ENCODE measurements at regions not wholly inside any gene's neighbourhood (a gene's known extent, or its start where the extent isn't known, plus 50 kb on each side); places are given as distances from the start of the nearest gene placed in this dataset.
A peak's percentile ranks its signal among the peaks of the same experiment; 100 is the strongest.

GRCh38 chr12:91367234-91367849 is 184.7 kb upstream of the DCN start:
- ATAC-seq, result no peak
- no peaks in the 10 kb centered on the region for H3K27me3 ChIP-seq
- H3K4me3 ChIP-seq, result no peak overlapping the region
- WGBS, 4 donors, result 68 to 79% (median 71%) methylated on average over 2 of the region's 2 CpGs
- H3K4me1 ChIP-seq, result peaks cover 0 to 4% (median 0%) of the 10 kb centered on the region in 12 donors
- no peak overlapping the region for H3K27ac ChIP-seq
- no peaks in the 10 kb centered on the region for H3K9me3 ChIP-seq
- TF ChIP-seq POLR2A (IDR thresholded peaks at IDR 0.05) (no peak), CTCF (IDR thresholded peaks at IDR 0.05) (peak in 6 of 12 donors; percentile 23 to 50 (median 38))
- no peaks in the 10 kb centered on the region for H3K36me3 ChIP-seq
- DNase-seq, result no peak
- intact Hi-C loops (cut with DNase I), result loop anchor here in 1 of 10 donors (10.0 kb wide), 1 partner anchor 1277 kb away; no protein-coding TSS in a partner anchor

- H3K4me3 ChIP-seq, result no peak overlapping the region
- H3K27ac ChIP-seq, result no peak overlapping the region
- no peak for DNase-seq
- 78 to 82% (median 80%) methylated on average over 5 of the region's 5 CpGs for WGBS, 4 donors
- intact Hi-C loops (cut with DNase I), result loop anchor here in 8 of 10 donors (5.0 to 10.0 kb wide), 4 partner anchors 1243 to 1288 kb away; no protein-coding TSS in a partner anchor
- no peaks in the 10 kb centered on the region for H3K27me3 ChIP-seq
- peaks cover 0 to 9% (median 0%) of the 10 kb centered on the region in 12 donors for H3K4me1 ChIP-seq
- TF ChIP-seq CTCF (IDR thresholded peaks at IDR 0.05), result no peak
- TF ChIP-seq POLR2A (IDR thresholded peaks at IDR 0.05), result no peak
- H3K9me3 ChIP-seq, result no peaks in the 10 kb centered on the region
- ATAC-seq, result no peak
- H3K36me3 ChIP-seq, result no peaks in the 10 kb centered on the region
Measured at GRCh38 chr12:91364471-91365184, 182.0 kb upstream of the DCN start.

GRCh38 chr12:91361864-91362263 is 179.2 kb upstream of the DCN start:
- DNase-seq (no peak), ATAC-seq (peak in 1 of 4 donors; percentile 59)
- H3K9me3 ChIP-seq, result no peaks in the 10 kb centered on the region
- no peaks in the 10 kb centered on the region for H3K36me3 ChIP-seq
- TF ChIP-seq POLR2A (IDR thresholded peaks at IDR 0.05) (no peak), CTCF (IDR thresholded peaks at IDR 0.05) (peak; percentile 57 to 83 (median 74))
- H3K4me3 ChIP-seq, result peak overlapping the region in 1 of 12 donors; percentile 12
- H3K27me3 ChIP-seq, result no peaks in the 10 kb centered on the region
- intact Hi-C loops (cut with DNase I), result loop anchor here in 9 of 10 donors (1.0 to 10.0 kb wide), 6 partner anchors 1245 to 1290 kb away; no protein-coding TSS in a partner anchor
- H3K27ac ChIP-seq, result no peak overlapping the region
- peaks cover 0 to 9% (median 0%) of the 10 kb centered on the region in 12 donors for H3K4me1 ChIP-seq
- WGBS, 4 donors, result 31 to 38% (median 32%) methylated on average over 5 of the region's 5 CpGs

- DNase-seq (no peak), ATAC-seq (no peak)
- H3K36me3 ChIP-seq, result no peaks in the 10 kb centered on the region
- no peak overlapping the region for H3K27ac ChIP-seq
- TF ChIP-seq CTCF (IDR thresholded peaks at IDR 0.05) (no peak), POLR2A (IDR thresholded peaks at IDR 0.05) (no peak)
- WGBS, 4 donors, result 87 to 93% (median 92%) methylated on average over 2 of the region's 2 CpGs
- no peaks in the 10 kb centered on the region for H3K9me3 ChIP-seq
- intact Hi-C loops (cut with DNase I), result loop anchor here in 6 of 10 donors (5.0 to 10.0 kb wide), 3 partner anchors 183 to 1295 kb away; no protein-coding TSS in a partner anchor
- H3K27me3 ChIP-seq, result no peaks in the 10 kb centered on the region
- peaks cover 0 to 5% (median 0%) of the 10 kb centered on the region in 12 donors for H3K4me1 ChIP-seq
- no peak overlapping the region for H3K4me3 ChIP-seq
Measured at GRCh38 chr12:91357381-91357780, 174.8 kb upstream of the DCN start.

All from heart left ventricle (tissue), 16 donors.